ENCODE measurements at regions not wholly inside any gene's neighbourhood (a gene's known extent, or its start where the extent isn't known, plus 50 kb on each side); places are given as distances from the start of the nearest gene placed in this dataset.

- no peak overlapping the region for H3K4me2 ChIP-seq (ENCODE audit: insufficient read depth in 1 of 2, low read depth in 2 of 2, low read length in 2 of 2)
- H3K56ac ChIP-seq (replicated peaks; ENCODE audit: insufficient read length, low read depth, low read length) = no peak overlapping the region
- H4K20me1 ChIP-seq (replicated peaks in 1 of 2; ENCODE audit: control insufficient read depth in 1 of 2, insufficient read depth in 2 of 2, low read length in 2 of 2) = no peaks in the 10 kb centered on the region
- H3K79me1 ChIP-seq (ENCODE audit: low read depth, low read length) = no peaks in the 10 kb centered on the region
- H2AK5ac ChIP-seq (ENCODE audit: low read depth, low read length) = no peak overlapping the region
- no peak overlapping the region for H3K14ac ChIP-seq (ENCODE audit: insufficient read length)
- no peaks in the 10 kb centered on the region for H3K36me3 ChIP-seq (ENCODE audit: control insufficient read depth in 2 of 4, insufficient read depth in 4 of 4, low read length in 3 of 4)
- H4K8ac ChIP-seq (ENCODE audit: extremely low read depth, insufficient read depth, low read length) = no peak overlapping the region
- POLR2A ChIA-PET (ENCODE audit: partially characterized antibody) = no interaction called here
- no peak overlapping the region for H3K4me3 ChIP-seq (ENCODE audit: extremely low read depth in 1 of 4, insufficient read depth in 2 of 4, low read depth in 3 of 4, low read length in 4 of 4)
- no peak overlapping the region for H2BK120ac ChIP-seq (replicated peaks; ENCODE audit: low read depth, low read length)
- no peak overlapping the region for H3K4ac ChIP-seq (replicated peaks; ENCODE audit: insufficient read length, low read depth, low read length)
- no peak overlapping the region for H4K5ac ChIP-seq (ENCODE audit: insufficient read length, low read depth, low read length)
- H2BK15ac ChIP-seq (ENCODE audit: low read length) = no peak overlapping the region
- no peak overlapping the region for H3K23ac ChIP-seq (ENCODE audit: insufficient read length)
- no peak overlapping the region for H3K18ac ChIP-seq (ENCODE audit: extremely low read depth, low read length)
- H3K27me3 ChIP-seq (replicated peaks in 1 of 4; ENCODE audit: control insufficient read depth in 3 of 4, extremely low read depth in 1 of 4, insufficient read depth in 3 of 4, low read length in 3 of 4) = no peaks in the 10 kb centered on the region
- no peak overlapping the region for H3K9ac ChIP-seq (replicated peaks in 1 of 4; ENCODE audit: extremely low read depth in 1 of 4, low read depth in 3 of 4, low read length in 3 of 4)
- H2BK12ac ChIP-seq (ENCODE audit: low read depth, low read length) = no peak overlapping the region
- H2BK20ac ChIP-seq (ENCODE audit: low read length) = no peak overlapping the region
- 95 to 100% methylated on average over 1 to 2 of the region's 2 CpGs for WGBS, 2 experiments (ENCODE audit: extremely low coverage in 1 of 2, insufficient coverage in 1 of 2, insufficient read length in 1 of 2, insufficient replicate concordance in 2 of 2, low coverage in 1 of 2, low lambda C conversion rate in 2 of 2, missing lambda C conversion rate in 1 of 2)
- H3K4me1 ChIP-seq (replicated peaks in 1 of 4; ENCODE audit: control insufficient read depth in 3 of 4, insufficient read depth in 4 of 4, low read length in 3 of 4) = no peaks in the 10 kb centered on the region
- no peak overlapping the region for H2AFZ ChIP-seq (ENCODE audit: low read length)
- CTCF ChIA-PET (ENCODE audit: partially characterized antibody) = interaction anchor here (2.3 kb wide), 1 partner anchor 14 kb away, joined by 7 read pairs; no protein-coding TSS in a partner anchor
- FAIRE-seq = no peak
- H3K27ac ChIP-seq (ENCODE audit: low read depth, low read length) = no peak overlapping the region
- no peak overlapping the region for H4K91ac ChIP-seq (replicated peaks; ENCODE audit: insufficient read length, low read length)
- H3K9me3 ChIP-seq (ENCODE audit: insufficient read depth in 2 of 2, low read depth in 1 of 2, low read length in 1 of 2) = no peaks in the 10 kb centered on the region
- H3K79me2 ChIP-seq (ENCODE audit: control insufficient read depth in 1 of 2, insufficient read depth in 2 of 2, low read length in 2 of 2) = no peaks in the 10 kb centered on the region
- H3K23me2 ChIP-seq (ENCODE audit: low read depth, low read length) = no peaks in the 10 kb centered on the region
- no peak overlapping the region for H2BK5ac ChIP-seq (ENCODE audit: low read depth, low read length)
- no peak for DNase-seq (ENCODE audit: low read depth in 1 of 2, low spot score in 2 of 2)
- TF ChIP-seq TEAD4 (IDR thresholded peaks at IDR 0.05; ENCODE audit: low read depth, low read length) = no peak
Measured at GRCh38 chr7:27420702-27421101, 178.1 kb downstream of the EVX1 start.
